HG02588 (cell line): ENCODE measurements at regions not wholly inside any gene's neighbourhood (a gene's known extent, or its start where the extent isn't known, plus 50 kb on each side); places are given as distances from the start of the nearest gene placed in this dataset.

Experiments
- ATAC-seq: cut with Tn5 transposase; IDR thresholded peaks from one replicate; pipeline ENCODE4 v1.9.1; 2021; ENCODE audit warnings: mild to moderate bottlenecking, moderate library complexity; ENCODE audit not compliant: unreplicated experiment

GRCh38 chr3:190722181-190722905 lies 140.2 kb downstream of the GMNC start:
- ATAC-seq = no peak

GRCh38 chr3:190721330-190721729 lies 141.2 kb downstream of the GMNC start:
- peak; percentile 84 for ATAC-seq

- no peak for ATAC-seq
These were observed 143.8 kb downstream of the GMNC start for GRCh38 chr3:190718671-190719070.

- no peak for ATAC-seq
These were observed 144.4 kb downstream of the GMNC start for GRCh38 chr3:190718097-190718496.

GRCh38 chr3:190716961-190717360 lies 145.5 kb downstream of the GMNC start:
- ATAC-seq = no peak

- ATAC-seq = no peak
These were observed 146.3 kb downstream of the GMNC start for GRCh38 chr3:190716211-190716610.

GRCh38 chr3:190710723-190711122 lies 151.8 kb downstream of the GMNC start:
- ATAC-seq = no peak

GRCh38 chr3:190709351-190709773 lies 153.1 kb downstream of the GMNC start:
- no peak for ATAC-seq
